ENCODE measurements at regions not wholly inside any gene's neighbourhood (a gene's known extent, or its start where the extent isn't known, plus 50 kb on each side); places are given as distances from the start of the nearest gene placed in this dataset.
"Not testable (repeated sequence)": the region's sequence is repeated elsewhere in the genome, so short reads cannot be mapped to it uniquely, and the experiment has no call there.

DNA sequence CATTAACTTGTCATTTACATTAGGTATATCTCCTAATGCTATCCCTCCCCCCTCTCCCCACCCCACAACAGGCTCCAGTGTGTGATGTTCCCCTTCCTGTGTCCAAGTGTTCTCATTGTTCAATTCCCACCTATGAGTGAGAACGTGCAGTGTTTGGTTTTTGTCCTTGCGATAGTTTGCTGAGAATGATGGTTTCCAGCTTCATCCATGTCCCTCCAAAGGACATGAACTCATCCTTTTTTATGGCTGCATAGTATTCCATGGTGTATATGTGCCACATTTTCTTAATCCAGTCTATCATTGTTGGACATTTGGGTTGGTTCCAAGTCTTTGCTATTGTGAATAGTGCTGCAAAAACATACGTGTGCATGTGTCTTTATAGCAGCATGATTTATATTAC, 60.7 kb upstream of the HOXC13 start:
- TF ChIP-seq EP300 (IDR thresholded peaks at IDR 0.05; ENCODE audit: borderline replicate concordance in 1 of 2, low read depth in 2 of 2, low read length in 2 of 2); CTCF (IDR thresholded peaks at IDR 0.05; ENCODE audit: control extremely low read depth in 1 of 3, insufficient read depth in 1 of 3, low read depth in 1 of 3, low read length in 3 of 3); POLR2AphosphoS5 (IDR thresholded peaks at IDR 0.05; ENCODE audit: low read depth, low read length); EZH2 (IDR thresholded peaks at IDR 0.05; ENCODE audit: low read depth, low read length, severe bottlenecking); CEBPB (IDR thresholded peaks at IDR 0.05; ENCODE audit: low read depth, low read length); GABPA (IDR thresholded peaks at IDR 0.05; ENCODE audit: borderline replicate concordance, insufficient read depth, low read length); POLR2A (IDR thresholded peaks at IDR 0.05; ENCODE audit: control extremely low read depth in 1 of 2, low read depth in 2 of 2, low read length in 2 of 2); RNF2 (IDR thresholded peaks at IDR 0.05; ENCODE audit: borderline replicate concordance, low read depth, low read length, missing control alignments, poor library complexity, severe bottlenecking); KDM5A (IDR thresholded peaks at IDR 0.05; ENCODE audit: low read length); TAF1 (IDR thresholded peaks at IDR 0.05; ENCODE audit: low read depth, low read length); JUND (IDR thresholded peaks at IDR 0.05; ENCODE audit: low read length): not testable (repeated sequence)

All from H1 (cell line).